Activated B cell treated with CpG ODN at 0.5 μM for 24 hours (primary cell): ENCODE measurements at regions not wholly inside any gene's neighbourhood (a gene's known extent, or its start where the extent isn't known, plus 50 kb on each side); places are given as distances from the start of the nearest gene placed in this dataset.

Experiments used
- ATAC-seq: fragments of 200-7000 bp; cut with Tn5 transposase; one replicate; pipeline ENCODE4 v1.10.0; 2021; ENCODE audit warnings: low read depth, mild to moderate bottlenecking, moderate library complexity
- CTCF ChIA-PET: fragments of 350-600 bp; sonication (Branson Sonifier 250); formaldehyde crosslinking; loops from one replicate; lab custom pipeline; 2021; ENCODE audit warnings: antibody characterized with exemption; lab: Charles Lee
- POLR2A ChIA-PET: fragments of 350-600 bp; sonication (Branson Sonifier 250); formaldehyde crosslinking; loops from one replicate; lab custom pipeline; 2021; ENCODE audit warnings: antibody characterized with exemption; lab: Charles Lee
- DNase-seq: peaks from one replicate; pipeline ENCODE4 v3.0.0; 2022
- H3K27ac Mint-ChIP-seq: one replicate; pipeline ENCODE4 v1.8.0; 2020; ENCODE audit warnings: mixed read lengths
- H3K27me3 Mint-ChIP-seq: one replicate; pipeline ENCODE4 v1.8.0; 2021; ENCODE audit warnings: mixed read lengths
- H3K36me3 Mint-ChIP-seq: one replicate; pipeline ENCODE4 v1.8.0; 2021; ENCODE audit warnings: low read depth, mixed read lengths
- H3K4me1 Mint-ChIP-seq: one replicate; pipeline ENCODE4 v1.8.0; 2021; ENCODE audit warnings: mixed read lengths
- H3K4me3 Mint-ChIP-seq: one replicate; pipeline ENCODE4 v1.8.0; 2020; ENCODE audit warnings: mild to moderate bottlenecking, mixed read lengths
- H3K9me3 Mint-ChIP-seq: one replicate; pipeline ENCODE4 v1.8.0; 2020; ENCODE audit warnings: mixed read lengths
- CTCF ChIP-seq: fragments of 200-600 bp; IDR thresholded peaks from one replicate; pipeline ENCODE4 v1.8.0; 2022; ENCODE audit warnings: antibody characterized with exemption, mild to moderate bottlenecking
- intact Hi-C: fragments of 100-400 bp; cut with micrococcal nuclease; formaldehyde crosslinking; loops from one replicate; pipeline ENCODE4 v1.15.1; 2024

GRCh38 chr9:23123048-23123632, 676.5 kb downstream of the DMRTA1 start:
- ATAC-seq (no peak), DNase-seq (no peak)
- ChIA-PET POLR2A (no interaction called here), CTCF (no interaction called here)
- Mint-ChIP-seq H3K27ac (no peak overlapping the region), H3K4me3 (no peak overlapping the region), H3K9me3 (peaks cover 6% of the 10 kb centered on the region), H3K27me3 (no peaks in the 10 kb centered on the region), H3K4me1 (no peaks in the 10 kb centered on the region), H3K36me3 (no peaks in the 10 kb centered on the region)
- intact Hi-C loops = no loop called here
- no peak for TF ChIP-seq CTCF

GRCh38 chr9:23145467-23145866, 680.6 kb downstream of the ELAVL2 start:
- no peaks in the 10 kb centered on the region for H3K4me1 Mint-ChIP-seq
- no peak for TF ChIP-seq CTCF
- no peaks in the 10 kb centered on the region for H3K36me3 Mint-ChIP-seq
- no peak overlapping the region for H3K4me3 Mint-ChIP-seq
- no peaks in the 10 kb centered on the region for H3K27me3 Mint-ChIP-seq
- intact Hi-C loops = no loop called here
- POLR2A ChIA-PET = no interaction called here
- peaks cover 20% of the 10 kb centered on the region for H3K9me3 Mint-ChIP-seq
- ATAC-seq (no peak), DNase-seq (no peak)
- CTCF ChIA-PET = no interaction called here
- H3K27ac Mint-ChIP-seq = no peak overlapping the region

- H3K27me3 Mint-ChIP-seq = no peaks in the 10 kb centered on the region
- ChIA-PET POLR2A (no interaction called here), CTCF (no interaction called here)
- no peak for ATAC-seq
- peaks cover 4% of the 10 kb centered on the region for H3K9me3 Mint-ChIP-seq
- intact Hi-C loops = no loop called here
- no peak overlapping the region for H3K4me3 Mint-ChIP-seq
- H3K4me1 Mint-ChIP-seq = no peaks in the 10 kb centered on the region
- no peak overlapping the region for H3K27ac Mint-ChIP-seq
- no peaks in the 10 kb centered on the region for H3K36me3 Mint-ChIP-seq
- no peak for DNase-seq
- no peak for TF ChIP-seq CTCF
Observed at GRCh38 chr9:23153058-23153457, 673.0 kb downstream of the ELAVL2 start.

GRCh38 chr9:23160491-23160890, 665.5 kb downstream of the ELAVL2 start:
- Mint-ChIP-seq H3K27me3 (no peaks in the 10 kb centered on the region), H3K4me1 (no peaks in the 10 kb centered on the region), H3K27ac (no peak overlapping the region), H3K36me3 (no peaks in the 10 kb centered on the region), H3K4me3 (no peak overlapping the region), H3K9me3 (peaks cover 11% of the 10 kb centered on the region)
- CTCF ChIA-PET = no interaction called here
- POLR2A ChIA-PET = no interaction called here
- DNase-seq (no peak), ATAC-seq (no peak)
- intact Hi-C loops = no loop called here
- TF ChIP-seq CTCF = no peak

GRCh38 chr9:23160952-23161469, 665.0 kb downstream of the ELAVL2 start:
- Mint-ChIP-seq H3K27me3 (no peaks in the 10 kb centered on the region), H3K4me3 (no peak overlapping the region), H3K36me3 (no peaks in the 10 kb centered on the region), H3K27ac (no peak overlapping the region), H3K4me1 (no peaks in the 10 kb centered on the region), H3K9me3 (peaks cover 14% of the 10 kb centered on the region)
- no peak for TF ChIP-seq CTCF
- CTCF ChIA-PET = no interaction called here
- intact Hi-C loops = no loop called here
- DNase-seq = no peak
- no peak for ATAC-seq
- POLR2A ChIA-PET = no interaction called here
